GM19455 (cell line): ENCODE measurements at regions not wholly inside any gene's neighbourhood (a gene's known extent, or its start where the extent isn't known, plus 50 kb on each side); places are given as distances from the start of the nearest gene placed in this dataset.
"Not testable (repeated sequence)": the region's sequence is repeated elsewhere in the genome, so short reads cannot be mapped to it uniquely, and the experiment has no call there.

Experiments used
- ATAC-seq: cut with Tn5 transposase; IDR thresholded peaks from one replicate; pipeline ENCODE4 v1.9.1; 2021; ENCODE audit not compliant: unreplicated experiment

DNA sequence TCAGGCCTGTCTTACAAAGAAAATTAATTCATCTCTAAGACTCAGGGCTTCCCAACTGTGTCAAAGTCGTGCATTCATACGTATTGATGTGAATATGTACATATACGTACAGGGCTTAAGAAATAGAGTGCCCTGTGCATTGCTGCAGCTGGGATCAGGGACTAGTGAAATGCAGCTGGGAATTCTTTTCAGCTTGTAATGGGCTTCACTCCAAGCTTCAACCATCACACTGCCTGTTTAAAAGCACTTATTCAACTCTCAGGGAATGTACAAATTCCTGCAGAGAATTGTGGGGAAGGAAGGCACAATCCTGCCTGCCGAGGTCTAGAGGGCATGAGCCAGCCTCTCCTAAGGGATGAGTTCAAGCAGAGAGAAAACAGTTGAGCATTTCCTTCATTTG lies 59.6 kb upstream of the MAN2A1 start:
- ATAC-seq: no peak

DNA sequence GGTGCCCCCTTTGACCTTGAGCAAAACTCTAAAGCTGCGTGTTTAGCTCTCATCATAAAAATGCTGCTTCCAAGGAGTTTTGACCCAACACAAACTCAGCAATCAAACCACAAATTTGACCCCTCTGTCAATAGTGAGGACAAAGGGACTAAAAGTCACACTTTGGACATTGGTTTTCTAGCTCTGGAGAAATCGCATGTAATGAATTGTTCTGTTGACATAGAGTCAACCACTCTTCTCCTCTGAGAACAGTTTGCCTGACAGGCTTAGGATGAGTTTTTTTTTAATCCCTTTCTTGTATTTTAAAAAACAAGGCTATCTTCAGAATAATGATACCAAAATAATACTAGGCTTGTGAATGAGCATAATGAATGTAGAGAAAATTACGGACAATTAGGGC lies 61.1 kb upstream of the MAN2A1 start:
- ATAC-seq: no peak

DNA sequence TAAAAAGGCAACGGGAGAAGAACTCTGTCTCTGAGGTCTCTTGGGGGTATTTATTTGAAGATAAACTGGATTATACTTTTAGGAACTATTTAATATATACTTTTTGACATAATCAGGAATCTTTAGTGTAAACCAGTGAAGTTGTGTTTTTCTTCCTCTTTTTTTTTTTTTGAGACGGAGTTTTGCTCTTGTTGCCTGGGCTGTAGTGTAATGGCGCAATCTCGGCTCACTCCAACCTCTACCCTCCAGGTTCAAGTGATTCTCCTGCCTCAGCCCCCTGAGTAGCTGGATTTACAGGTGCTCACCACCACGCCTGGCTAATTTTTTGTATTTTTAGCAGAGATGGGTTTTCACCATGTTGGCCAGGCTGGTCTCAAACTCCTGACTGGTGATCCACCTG lies 68.5 kb upstream of the MAN2A1 start:
- not testable (repeated sequence) for ATAC-seq

DNA sequence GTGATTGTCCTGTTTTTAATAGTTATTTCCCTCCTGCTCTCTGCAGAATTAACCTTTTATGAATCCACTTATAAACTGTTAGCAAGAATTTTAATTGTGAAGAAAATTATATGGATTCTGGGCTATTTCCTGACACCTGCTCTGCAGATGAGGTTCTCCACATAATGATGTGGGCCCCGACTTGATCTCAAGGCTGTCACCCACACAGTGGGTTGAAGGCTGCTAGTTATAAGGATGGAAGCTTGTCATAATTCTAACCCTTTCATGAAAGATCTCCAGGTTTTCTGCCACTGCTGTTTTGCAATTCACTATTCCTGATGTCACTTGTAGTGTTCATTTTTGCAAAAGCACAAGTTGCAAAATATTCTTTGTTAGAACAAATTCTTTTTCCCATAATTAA lies 69.1 kb upstream of the MAN2A1 start:
- no peak for ATAC-seq

DNA sequence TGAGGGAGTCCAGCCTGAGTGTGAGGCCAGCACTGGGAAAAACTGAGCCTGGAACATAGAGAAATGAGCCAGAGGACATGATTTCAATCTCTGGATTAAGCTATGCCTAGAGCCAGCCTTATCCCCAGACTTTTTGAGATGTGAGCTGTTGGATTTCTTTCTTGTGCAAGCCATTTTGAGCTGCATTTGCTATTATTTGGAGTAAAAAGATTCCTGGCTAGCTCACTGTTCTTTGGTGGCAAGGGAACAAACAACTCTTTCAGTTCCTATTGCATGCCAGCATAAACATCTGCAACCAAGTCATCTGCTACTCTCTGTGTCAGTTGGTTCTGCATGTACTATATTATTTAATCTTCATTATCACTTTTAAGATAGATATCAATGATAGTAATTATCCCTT lies 70.1 kb upstream of the MAN2A1 start:
- no peak for ATAC-seq

DNA sequence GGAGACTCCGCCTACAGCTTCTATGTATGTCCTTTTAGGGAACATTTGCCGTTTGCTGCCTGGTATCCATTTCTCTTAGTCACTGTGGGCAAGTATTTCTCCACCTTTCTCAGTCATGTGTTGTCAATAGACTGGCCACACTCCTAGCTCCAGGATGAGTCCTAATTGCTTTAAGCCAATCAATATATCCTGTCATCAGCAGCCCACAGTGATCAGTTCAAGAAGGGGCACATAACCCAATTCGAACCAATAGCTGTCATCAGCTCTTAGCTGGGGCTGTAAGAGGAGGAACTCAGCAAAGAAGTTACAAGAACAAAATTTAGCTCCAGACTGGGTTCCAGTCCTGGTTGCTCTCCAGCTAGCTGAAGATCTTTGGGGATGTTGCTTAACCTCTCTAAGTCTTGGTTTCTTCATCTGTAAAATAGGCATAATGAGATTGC lies 70.7 kb upstream of the MAN2A1 start:
- no peak for ATAC-seq

DNA sequence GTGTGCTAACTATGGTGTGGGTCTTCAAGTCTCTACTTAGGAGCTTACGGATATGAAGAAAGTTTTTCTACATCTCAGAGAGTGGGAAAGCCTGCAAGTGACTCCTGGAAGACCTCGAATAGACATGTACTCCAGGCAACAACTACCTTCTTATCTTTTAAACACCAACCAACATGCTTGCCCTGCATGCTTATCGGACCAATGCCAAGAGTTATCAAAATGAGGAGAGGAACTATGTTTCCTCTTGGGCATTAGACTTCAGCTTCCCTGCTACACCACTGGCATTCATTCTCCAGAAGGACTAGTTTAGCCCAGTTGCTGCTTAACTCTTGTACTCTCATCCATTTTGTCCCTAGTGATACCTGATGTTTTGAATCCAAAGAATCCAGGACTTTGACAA lies 74.7 kb upstream of the MAN2A1 start:
- ATAC-seq: no peak

DNA sequence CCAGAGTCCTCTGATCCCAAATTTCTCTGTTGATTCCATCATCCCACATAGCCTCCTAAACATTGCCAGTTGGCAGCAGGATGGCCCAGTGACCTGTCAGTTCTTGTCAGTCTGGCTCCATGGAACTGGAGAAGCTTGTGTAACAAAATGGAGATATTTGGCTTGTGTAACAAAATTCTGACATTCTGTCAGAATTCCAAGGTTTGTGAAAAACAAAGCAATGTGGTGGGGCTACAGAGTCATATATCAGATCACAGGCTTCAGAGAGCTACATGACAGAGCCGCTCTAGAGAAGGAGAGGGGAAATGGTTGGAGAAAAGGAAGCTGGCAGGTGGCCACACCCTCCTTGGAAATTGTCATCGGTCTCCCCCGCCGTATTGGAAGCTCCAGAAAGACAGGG lies 75.4 kb upstream of the MAN2A1 start:
- no peak for ATAC-seq

DNA sequence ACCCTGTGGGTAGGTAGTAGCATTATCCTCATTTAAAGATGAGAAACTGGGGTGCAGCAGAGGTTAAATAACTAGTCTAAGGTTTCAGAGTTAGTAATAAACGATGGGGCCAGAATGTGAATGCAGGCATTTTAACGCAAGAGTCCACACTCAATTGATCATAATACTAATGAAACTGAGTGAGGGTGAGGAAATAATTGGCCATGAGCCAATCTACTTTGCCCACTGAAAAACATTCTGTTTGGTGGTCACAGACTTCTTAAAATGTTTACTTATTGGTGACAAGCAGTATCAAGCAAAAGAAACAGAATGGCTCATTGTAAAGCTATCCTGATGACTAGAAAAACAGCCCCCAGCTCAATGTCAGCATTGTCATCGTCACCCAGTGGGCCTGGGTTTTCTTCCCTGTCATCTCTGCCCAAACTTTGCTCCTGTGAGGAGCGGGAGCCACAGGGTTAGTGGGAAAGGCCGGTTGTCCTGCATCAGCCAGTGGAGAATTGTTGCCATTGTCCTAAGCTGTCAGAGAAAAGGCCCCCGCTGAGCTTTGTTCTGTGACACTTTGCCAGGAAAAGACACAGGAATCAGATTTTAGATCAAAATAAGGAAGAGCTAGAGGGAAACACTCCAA lies 77.3 kb upstream of the MAN2A1 start:
- ATAC-seq: no peak

DNA sequence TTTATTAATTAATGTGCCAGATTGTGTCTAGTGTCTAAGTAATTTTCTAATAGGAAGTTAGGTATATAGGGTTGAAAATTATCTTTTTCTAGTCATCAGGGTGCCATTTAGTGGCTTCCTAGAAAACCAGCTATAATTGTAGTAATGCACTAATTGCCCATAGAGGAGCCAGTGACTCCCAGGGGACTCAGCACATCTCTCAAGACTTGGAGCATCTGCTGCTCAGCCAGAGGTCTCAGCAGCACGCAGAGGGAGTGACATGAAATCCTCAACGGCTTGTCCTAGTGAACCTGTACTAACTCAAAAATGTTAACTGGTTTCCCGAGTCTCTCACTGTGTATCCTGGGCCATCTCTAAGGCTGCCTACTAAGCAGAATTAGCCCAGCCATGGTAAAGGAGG lies 78.2 kb upstream of the MAN2A1 start:
- ATAC-seq: no peak

DNA sequence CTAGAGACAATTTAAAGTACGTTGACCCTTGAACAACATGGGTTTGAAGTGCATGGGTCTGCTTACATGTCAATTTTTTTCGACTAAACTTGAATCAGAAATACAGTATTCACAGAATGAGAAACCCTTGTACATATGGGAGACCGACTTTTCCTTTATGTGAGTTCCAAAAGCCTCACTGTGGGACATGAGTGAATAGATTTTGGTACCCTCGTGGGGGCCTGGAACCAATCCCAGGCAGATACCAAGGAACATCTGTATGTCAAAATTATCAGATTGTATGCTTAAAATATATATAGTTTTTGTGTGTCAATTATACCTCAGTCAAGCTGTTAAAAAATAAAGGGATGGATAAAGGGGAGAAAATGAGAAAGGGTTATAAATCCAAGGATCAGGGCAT lies 78.7 kb upstream of the MAN2A1 start:
- no peak for ATAC-seq

DNA sequence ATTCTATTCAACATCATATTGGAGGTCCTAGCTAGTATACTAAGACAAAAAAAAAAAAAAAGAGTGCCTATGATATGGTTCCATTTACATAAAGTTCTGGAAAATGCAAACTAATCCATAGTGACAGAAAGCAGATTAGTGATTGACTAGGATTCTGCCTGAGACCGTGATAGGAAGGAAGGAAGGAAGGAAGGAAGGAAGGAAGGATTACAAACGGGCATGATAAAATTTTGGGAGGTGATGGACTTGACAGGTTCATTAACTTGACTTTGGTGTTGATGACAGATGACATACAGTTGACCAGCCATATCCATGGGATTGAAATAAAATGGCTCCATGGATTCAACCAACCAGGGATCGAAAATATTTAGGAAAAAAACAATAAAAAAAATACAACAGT lies 79.1 kb upstream of the MAN2A1 start:
- no peak for ATAC-seq

DNA sequence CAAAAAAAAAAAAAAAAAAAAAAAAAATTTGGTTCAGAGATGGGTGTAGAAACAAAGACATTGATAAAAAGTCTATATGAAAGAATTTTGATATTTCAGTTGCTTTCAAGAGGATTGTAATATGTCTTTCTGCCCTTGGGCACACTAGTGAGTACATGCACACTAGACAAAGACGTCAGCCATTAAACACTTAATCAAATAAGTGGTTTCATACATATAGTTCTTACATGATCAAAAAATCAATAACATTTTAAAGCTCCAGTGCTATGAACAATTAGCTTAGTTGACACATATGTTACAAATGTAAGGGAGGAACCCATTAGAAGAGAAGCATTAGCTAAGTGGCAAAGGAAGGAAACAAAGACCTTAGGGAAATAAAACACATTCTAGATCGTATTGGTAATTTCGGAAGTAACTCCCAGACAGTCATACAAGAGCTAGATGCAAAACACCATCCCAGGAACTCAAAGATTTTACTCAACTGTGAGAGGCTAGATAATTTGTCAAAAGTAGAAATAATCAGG lies 84.5 kb upstream of the MAN2A1 start:
- no peak for ATAC-seq

DNA sequence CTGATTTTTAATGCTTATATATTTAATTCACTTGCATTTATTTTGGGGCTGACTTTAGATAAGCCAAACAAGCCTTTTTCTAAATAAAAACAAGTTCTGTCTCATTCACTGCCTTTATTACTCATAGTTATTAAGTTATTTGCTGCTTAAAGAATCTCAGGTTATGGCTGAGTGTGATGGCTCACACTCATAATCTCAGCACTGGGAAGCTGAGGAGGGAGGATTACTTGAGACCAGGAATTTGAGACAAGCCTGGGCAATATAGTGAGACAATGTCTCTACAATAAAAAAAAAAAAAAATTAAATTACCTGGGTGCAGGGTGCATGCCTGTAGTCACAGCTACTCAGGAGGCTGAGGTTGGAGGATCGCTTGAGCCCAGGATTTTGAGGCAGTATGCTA lies 85.0 kb upstream of the MAN2A1 start:
- ATAC-seq: no peak

DNA sequence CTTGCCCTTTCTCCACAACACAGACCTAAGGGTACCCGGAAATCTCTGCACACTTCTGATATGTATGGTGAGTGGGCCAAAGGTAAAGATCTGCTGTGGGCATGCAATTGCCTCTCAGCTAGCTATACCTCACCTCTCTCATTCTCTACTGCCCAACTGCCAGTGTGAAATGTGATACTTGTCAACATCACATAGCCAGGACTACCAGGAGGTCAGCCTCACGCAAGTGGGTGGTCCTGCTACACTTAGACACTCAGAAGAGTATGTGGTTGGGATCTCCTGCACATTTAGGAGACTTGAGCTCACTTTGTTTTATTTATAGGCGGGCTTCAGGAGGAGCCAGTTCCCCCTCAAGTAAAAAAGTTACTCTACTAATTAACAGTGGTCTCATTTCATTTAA lies 88.0 kb upstream of the MAN2A1 start:
- no peak for ATAC-seq

DNA sequence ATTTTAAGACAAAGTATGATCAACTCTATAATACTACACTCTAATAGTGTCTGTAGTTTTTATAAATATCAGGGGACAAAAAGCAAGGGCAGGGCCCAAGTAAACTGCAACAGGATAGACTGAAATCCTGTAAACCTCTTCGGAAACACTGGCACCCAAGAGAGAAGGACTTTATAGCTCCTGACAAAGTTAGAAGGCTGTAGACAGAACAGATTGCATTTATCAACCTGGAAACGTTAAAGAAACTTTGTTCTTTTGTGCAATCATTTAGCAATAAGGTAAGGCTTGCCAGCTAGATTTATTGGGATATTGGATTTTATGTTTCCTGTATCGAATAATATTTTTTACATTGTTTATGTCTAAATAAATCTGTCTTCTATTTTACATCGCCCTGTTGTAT lies 91.8 kb upstream of the MAN2A1 start:
- ATAC-seq: no peak

DNA sequence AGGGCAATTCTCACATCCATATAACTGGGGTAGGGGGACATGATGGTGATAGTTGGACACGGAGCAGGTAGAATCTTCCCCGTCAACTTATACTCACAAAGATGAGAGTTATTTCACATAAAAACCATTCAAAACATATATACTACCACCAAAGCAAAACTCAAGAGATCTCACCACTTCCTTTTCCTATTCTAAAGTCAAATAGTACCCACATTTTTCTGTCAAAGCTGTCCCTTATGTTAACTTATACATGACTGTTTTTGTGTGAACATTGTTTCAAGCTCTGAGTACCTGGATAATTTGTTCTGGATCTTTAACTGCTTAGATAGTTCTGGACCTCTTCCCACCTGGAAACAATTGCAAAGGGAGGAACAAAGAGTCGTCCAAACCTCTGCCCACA lies 95.5 kb upstream of the MAN2A1 start:
- ATAC-seq: no peak

DNA sequence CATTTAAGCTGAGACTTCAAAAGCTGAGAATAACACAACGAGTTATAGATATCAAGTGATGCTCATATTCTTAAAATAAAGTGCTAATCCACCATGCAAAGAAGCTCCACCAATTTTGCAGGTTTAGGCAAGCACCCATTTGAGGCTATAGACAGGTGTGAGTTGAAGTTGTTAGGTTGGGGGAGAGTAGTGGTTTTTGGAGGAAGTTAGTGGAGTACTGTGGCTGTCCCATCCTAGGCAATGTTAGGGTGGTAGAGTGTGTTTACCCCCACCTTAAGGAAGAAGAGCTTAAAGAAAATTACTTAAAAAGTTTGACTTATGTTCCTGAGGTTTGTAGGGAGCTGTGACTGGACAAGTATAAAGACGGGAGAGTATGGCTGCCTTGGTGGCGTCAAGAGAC lies 98.9 kb upstream of the MAN2A1 start:
- no peak for ATAC-seq

DNA sequence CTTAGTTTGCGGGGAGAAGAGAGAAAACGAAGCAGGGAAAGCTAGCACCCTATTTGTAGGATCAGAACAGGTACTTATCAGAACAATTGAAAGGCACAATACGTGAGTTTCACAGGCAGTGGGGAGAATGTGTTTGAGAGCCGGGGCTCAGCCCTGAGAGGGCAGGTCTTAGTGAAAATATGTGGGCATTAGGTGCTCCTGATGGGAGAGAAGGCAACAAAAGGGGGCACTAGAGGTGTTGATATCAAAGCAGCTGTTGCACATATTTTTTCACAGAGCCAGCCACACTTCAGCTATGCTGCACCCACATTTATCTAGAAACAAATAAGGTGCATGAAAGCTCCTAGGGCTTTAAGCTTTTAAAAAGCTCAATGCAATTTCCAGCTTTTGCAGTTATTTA lies 99.7 kb upstream of the MAN2A1 start:
- ATAC-seq: no peak

DNA sequence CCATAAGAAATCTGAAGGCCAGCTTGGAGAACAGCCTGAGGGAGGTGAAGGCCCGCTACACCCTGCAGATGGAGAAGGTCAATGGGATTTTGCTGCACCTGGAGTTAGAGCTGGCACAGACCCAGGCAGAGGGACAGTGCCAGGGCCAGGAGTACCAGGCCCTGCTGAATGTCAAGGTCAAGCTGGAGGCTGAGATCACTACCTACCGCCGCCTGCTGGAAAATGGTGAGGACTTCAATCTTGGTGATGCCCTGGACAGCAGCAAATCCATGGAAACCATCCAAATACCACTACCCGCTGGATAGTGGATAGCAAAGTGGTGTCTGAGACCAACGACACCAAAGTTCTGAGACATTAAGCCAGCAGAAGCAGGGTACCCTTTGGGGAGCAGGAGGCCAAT lies 100.5 kb upstream of the MAN2A1 start:
- no peak for ATAC-seq

DNA sequence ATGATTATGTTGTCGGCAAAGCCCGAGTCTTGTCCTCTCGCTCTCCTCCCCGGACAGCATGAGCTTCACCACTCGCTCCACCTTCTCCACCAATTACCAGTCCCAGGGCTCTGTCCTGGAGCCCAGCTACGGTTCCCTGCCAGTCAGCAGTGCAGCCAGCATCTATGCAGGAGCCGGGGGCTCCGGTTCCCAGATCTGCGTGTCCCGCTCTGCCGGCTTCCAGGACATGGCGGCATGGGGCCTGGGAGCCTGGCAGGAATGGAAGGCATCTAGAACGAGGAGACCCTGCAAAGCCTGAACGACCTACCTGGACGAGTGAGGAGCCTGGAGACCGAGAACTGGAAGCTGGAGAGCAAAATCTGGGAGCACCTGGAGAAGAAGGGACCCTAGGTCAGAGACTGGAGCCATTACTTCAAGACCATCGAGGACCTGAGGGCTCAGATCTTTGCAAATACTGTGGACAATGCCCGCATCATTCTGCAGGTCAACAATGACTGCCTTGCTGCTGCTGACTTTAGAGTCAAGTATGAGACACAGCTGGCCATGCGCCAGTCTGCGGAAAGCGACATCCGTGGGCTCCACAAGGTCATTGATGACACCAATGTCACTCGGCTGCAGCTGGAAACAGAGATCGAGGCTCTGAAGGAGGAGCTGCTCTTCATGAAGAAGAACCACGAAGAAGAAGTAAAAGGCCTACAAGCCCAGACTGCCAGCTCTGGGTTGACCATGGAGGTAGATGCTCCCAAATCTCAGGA lies 101.3 kb upstream of the MAN2A1 start:
- no peak for ATAC-seq

DNA sequence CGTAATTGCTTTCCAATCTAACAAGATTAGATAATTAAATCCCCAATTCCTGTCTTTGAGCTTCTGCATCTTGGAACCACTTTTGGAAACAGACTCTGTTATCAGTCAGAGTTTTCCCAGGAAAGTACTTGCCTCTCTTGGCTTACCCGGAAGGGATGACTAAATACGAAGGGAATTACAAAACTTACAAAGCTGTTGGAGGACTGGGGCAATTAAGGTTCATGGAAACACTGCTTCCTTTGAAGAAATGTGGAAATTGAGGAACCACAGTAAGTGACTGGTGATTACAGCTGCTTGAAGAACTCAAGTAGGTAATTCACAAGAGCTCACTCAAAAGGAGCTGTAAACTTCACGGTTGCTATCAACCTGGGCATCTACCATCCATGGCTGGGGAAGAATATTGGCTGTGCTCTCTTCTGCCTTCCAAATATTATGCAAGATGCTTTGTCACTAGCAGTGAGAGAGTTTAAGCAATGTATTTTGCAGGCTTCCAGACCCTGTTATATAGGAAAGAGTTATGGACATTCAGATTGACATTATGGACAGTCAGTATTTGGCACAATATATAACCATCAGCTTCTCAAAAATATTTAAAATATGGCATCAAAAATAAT lies 104.6 kb upstream of the MAN2A1 start:
- no peak for ATAC-seq
